ENCODE measurements at regions not wholly inside any gene's neighbourhood (a gene's known extent, or its start where the extent isn't known, plus 50 kb on each side); places are given as distances from the start of the nearest gene placed in this dataset.

DNA sequence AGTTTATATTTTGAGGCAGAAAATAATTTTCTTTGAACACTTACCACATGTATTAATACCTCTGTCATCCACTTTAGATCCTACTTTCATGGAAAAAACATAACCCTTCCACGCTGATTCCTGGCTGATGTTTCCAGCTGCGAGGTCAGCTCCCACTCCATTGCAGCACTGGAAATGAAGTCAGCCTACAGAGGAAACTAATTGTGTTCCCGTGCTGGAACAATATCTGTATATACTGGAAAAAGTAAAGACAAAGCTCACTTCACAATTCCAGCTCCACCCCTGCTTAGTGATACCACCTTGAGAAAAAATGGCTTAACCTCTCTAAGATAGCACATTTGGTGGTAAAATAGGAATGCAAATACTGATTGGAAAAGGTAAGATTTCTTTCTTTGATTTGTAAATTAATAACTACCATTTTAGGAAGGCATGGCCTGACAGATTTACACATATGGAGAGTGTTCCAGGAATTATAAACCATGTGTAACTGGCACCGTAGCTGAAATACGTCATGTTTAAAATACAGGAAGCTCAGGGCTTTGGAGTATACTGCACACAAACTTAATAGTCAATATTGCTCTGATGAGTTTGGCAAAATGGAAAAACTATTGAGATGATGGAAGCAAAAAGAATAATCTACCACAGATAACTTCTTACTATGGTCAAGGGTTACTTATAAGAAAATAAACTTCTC is 90.0 kb downstream of the TRIB2 start:
- TF ChIP-seq EZH2 (IDR thresholded peaks at IDR 0.05; ENCODE audit: borderline replicate concordance, control insufficient read depth, low read depth, low read length) (no peak), SIN3A (IDR thresholded peaks at IDR 0.05; ENCODE audit: low read depth, low read length) (no peak), HDAC2 (IDR thresholded peaks at IDR 0.05) (no peak), PBX3 (IDR thresholded peaks at IDR 0.05; ENCODE audit: insufficient replicate concordance, low read depth, low read length) (no peak)
